GM18861 (cell line): ENCODE measurements at regions not wholly inside any gene's neighbourhood (a gene's known extent, or its start where the extent isn't known, plus 50 kb on each side); places are given as distances from the start of the nearest gene placed in this dataset.

Source experiments
- ATAC-seq: cut with Tn5 transposase; IDR thresholded peaks from one replicate; pipeline ENCODE4 v1.9.1; 2021; ENCODE audit not compliant: unreplicated experiment

DNA sequence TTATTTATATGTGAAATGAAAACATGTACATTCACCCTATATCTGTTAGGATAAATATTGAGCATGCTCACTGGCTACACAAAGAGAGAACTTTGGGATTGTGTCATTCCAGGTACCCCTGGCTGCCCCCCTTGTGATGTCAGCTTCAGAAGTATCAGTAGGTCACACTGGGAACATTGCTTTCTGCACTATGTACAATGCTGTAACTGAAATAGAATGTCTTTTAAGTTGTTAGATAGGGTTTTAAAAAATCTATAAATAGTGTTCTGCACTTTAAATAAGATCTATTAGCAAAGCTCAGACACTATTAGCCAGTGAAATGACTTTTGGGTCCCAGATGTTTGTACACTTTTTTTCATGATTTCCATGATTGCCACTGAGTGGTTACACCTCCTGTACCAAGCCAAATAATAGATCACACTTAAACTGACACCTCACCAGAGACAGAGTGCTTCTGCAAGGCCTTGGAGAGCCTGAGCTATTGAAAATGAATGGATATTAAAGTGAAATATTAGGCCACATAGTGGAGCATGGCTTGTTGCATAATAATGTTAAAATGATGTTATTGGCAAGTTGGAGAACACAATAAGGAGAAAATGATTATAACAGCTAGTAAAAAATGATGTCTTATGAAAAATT, 297.0 kb upstream of the NXPH2 start:
- no peak for ATAC-seq

GRCh38 chr2:139067874-139068273, 287.7 kb upstream of the NXPH2 start:
- ATAC-seq: no peak

DNA sequence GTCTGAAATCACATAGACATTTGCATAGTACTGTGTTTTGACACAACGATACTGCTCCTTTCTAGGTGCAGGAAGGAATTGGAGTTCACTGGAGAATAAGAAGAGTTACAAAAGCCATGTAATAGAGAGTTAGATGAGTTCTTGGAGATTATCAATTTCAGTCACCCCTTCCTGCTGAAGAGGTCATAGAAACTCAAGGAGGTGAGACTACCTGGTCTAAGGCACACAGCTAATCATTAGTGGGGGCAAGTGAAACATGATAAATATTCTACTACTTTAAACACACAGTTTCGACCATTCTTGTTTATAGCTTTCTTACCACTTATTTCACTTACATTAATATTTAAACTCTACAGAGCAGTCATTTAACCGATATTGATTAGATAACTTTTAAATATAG, 286.9 kb upstream of the NXPH2 start:
- ATAC-seq: no peak

- no peak for ATAC-seq
These were observed 284.0 kb upstream of the NXPH2 start for GRCh38 chr2:139064159-139064558.

DNA sequence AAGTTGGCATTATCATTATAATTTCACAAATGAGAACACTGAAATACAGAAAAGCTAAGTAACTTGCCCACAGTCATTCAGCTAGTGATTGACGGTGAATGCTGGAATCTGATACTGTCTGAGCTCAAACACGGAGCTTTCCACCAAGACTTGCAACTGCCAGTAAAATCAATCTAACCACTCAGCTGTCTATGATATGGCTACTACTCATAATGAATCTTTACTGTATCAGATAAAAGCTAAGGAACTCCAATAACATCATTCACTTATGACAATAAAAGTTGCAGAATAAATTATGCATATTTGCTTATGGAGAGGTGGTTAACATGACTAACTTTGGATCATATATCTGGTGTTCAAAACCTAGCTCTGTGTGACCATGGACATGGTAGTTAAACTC, 279.4 kb upstream of the NXPH2 start:
- no peak for ATAC-seq

DNA sequence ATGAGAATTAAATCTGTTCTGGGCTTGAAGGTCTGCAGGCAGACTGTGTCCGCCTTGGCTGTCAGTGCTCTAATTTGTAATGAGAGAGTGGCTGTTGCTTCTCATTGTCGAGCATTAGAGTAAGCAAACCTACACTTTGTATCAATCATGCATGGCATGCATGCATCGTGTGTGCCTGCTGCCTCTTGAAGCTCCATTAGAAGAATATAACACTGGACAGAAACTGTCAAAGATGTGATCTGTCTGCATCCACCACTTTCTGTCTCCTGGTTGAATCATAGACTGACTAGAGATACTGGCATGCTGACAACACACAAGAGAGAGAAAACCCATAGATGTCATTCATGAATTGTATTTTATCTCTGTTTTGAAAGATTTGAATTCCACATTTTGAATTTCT, 275.0 kb upstream of the NXPH2 start:
- ATAC-seq: no peak

DNA sequence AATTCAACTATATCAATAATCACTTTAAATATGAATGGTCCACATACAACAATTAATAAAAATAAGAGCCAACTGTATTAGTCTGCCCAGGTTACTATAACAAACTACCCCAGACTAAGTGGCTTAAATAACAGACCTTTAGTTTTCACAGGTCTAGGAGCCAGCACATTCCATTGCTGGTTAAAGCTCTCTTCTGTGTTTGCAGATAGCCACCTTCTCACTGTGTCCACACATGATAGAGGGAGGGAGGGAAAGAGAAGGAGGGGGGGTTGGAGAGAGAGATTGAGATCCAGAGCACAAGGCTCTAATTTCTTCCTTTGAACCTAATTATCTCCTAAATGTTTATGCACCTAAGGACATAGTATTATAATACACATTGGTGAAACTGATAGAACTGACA, 267.8 kb upstream of the NXPH2 start:
- no peak for ATAC-seq

DNA sequence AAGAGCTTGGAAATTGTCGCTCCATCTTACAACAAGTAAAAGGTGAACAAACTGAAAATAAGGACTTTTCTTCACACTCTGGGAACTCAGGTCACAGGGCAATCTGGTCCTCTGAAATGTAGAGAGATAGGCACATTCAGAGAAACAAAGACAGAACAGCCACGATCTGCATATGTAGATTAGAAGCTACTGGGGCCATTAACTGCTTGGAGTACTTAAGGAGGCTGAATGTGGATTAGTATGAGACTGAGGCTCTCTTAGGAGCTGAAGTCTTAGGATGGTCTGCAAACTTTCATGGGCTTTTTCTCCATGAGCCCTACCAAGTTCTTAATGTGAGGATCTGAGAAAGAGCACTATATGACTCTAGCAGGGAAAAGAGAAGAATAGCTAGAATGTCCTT, 265.3 kb upstream of the NXPH2 start:
- ATAC-seq: no peak

- ATAC-seq: no peak
These were observed 253.9 kb upstream of the NXPH2 start for GRCh38 chr2:139034064-139034463.

- no peak for ATAC-seq
These were observed 253.1 kb upstream of the NXPH2 start for GRCh38 chr2:139033300-139033699.

- no peak for ATAC-seq
These were observed 251.5 kb upstream of the NXPH2 start for GRCh38 chr2:139031722-139032121.

DNA sequence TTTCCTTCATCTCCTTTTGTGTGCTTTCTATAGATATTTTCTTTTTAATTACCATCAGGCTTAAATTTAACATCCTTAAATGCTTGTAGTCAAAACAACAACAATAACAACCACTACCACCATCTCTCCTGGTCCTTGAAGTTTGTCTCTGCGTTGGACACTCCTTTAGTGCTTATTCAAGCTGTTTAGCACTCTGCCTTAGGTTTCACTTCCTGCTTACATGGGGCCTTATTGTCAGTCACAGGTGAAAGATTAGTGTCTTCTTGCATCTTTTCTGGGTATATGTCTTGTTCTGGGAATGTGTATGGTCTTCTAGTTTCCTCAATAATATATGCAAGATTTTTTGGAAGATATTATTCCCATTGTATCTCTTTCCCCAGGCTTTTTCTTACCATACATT, 240.1 kb upstream of the NXPH2 start:
- no peak for ATAC-seq

DNA sequence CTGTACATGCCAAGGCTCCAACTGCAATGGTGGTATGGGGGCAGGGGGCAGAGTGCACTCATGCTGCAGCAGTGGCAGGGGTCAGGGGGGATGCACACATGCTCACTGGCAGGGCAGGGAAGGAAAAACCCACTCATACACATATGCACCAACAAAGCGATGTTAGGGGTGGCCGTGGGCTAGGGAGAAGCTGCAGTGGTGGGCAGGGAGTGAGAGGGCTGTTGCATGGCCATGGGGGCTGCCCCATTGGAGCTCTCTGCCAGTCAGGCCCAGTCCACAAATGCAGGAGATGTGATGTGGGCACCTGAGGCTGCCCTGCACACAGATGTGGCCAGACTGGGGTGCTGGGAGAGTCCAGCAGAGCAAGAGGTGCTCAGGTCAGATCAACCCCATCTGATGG, 238.1 kb upstream of the NXPH2 start:
- no peak for ATAC-seq

DNA sequence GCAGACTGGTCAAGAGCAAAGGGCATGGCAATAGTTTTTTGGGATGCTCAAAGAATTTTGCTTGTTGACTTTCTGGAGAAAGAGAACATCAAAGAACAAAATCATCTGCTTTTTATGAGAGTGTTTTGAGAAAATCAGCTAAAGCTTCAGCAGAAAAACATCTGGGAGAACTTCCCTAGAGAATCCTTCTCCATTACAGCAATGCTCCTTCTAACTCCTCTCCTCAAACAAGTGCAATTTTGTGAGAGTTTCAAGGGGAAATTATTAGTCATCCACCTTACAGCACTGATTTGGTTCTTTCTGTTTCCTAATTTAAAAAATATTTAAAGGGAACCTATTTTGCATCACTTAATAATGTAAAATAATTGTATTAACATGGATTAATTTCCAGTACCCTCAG, 226.9 kb upstream of the NXPH2 start:
- no peak for ATAC-seq

- no peak for ATAC-seq
These were observed 220.1 kb upstream of the NXPH2 start for GRCh38 chr2:139000131-139000785.

- no peak for ATAC-seq
These were observed 217.8 kb upstream of the NXPH2 start for GRCh38 chr2:138997856-138998517.

DNA sequence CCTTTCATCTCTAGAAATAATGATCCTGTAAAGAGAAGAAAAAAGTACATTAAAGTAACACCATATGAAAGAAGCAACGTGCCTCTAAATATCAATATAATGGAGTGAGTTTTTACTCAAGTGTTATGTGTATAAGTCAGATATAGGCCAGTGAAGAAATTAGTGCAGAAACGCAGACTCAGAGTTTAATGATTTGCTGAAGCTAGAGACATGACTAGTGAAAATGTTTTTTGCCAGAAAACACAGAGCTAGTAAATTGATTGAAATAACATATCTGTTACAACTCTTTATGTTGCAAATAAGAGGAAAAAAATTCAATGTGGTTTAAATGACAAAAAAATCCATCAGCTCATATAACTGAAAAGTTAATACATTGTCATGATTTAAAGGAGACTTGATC, 217.2 kb upstream of the NXPH2 start:
- no peak for ATAC-seq

GRCh38 chr2:138994502-138994901, 214.3 kb upstream of the NXPH2 start:
- no peak for ATAC-seq

DNA sequence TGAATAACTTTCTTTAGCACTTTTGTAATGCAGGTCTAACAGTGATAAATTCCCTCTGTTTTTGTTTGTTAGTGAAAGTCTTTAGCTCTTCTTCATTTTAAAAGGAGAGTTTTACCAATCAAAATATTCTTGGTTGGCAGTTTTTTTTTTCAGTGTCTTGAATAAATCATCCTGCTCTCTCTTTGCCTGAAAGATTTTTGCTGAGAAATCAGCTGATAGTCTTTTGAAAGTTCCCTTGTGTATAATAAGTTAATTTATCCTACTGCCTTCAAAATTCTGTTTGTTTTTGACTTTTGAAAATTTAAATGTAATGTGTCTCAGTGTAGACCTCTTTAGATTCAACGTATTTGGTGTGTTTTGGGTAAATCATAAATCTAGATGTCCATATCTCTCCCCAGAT, 205.7 kb upstream of the NXPH2 start:
- no peak for ATAC-seq

DNA sequence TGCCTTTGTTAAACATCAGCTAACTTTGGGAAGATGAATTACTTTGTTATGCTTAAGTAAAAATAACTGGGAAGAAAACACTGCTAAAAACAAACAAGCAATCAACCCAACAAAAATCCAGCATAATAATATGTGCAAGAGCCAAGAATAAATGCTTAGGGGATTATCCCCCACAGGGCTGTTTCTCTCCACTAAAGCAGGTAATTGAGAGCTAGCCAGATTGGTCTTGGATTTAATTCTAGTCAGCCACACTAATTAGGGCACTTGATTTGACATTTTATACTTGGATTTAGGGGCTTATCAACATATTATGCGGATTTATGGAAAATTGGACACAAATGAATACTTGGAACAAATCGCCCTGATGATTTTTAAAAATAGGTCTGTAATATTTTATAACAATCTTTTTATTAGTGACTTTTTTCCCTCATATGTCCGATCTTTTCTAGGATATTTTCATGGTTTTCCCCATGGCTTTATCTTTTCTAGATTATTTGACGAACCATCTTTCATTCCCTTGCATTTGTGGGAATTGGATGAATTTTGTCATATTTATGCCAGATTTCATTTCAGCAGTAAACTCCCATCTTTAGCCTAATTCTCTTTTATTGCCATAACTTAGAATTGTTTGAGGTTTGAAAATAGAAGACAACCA, 199.1 kb upstream of the NXPH2 start:
- ATAC-seq: no peak

DNA sequence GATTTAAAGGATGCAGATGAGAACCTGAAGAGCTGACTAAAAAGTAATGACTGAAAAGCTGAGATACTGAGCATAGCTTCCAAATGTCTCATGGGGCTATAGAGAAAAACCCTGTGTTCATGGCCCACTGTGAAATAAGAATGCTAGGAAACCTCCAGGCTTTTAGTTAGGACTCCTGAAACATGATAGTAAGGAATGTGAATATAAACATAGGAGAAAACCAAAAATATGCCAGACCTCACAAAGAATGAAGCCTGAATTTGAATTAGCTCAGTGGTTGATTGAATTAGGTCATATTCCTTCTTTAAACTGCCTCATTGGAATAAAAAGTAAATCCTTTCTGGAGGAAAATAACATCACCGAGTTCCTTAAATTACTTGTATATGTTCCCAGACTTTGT, 194.5 kb upstream of the NXPH2 start:
- ATAC-seq: no peak

- ATAC-seq: no peak
These were observed 184.2 kb upstream of the NXPH2 start for GRCh38 chr2:138964418-138964817.
